ENCODE measurements at regions not wholly inside any gene's neighbourhood (a gene's known extent, or its start where the extent isn't known, plus 50 kb on each side); places are given as distances from the start of the nearest gene placed in this dataset.

- DNase-seq = no peak
- ChIA-PET POLR2A (no interaction called here), CTCF (no interaction called here)
- Mint-ChIP-seq H3K4me1 (no peaks in the 10 kb centered on the region), H3K4me3 (no peak overlapping the region), H3K9me3 (no peaks in the 10 kb centered on the region), H3K36me3 (ENCODE audit: low read depth) (no peaks in the 10 kb centered on the region), H3K27ac (no peak overlapping the region), H3K27me3 (peaks cover 10% of the 10 kb centered on the region)
Observed at GRCh38 chr7:96546426-96546825, 163.2 kb downstream of the SEM1 start.

- ChIA-PET POLR2A (no interaction called here), CTCF (no interaction called here)
- Mint-ChIP-seq H3K27ac (no peak overlapping the region), H3K4me1 (no peaks in the 10 kb centered on the region), H3K36me3 (ENCODE audit: low read depth) (no peaks in the 10 kb centered on the region), H3K27me3 (peaks cover 11% of the 10 kb centered on the region), H3K9me3 (no peaks in the 10 kb centered on the region), H3K4me3 (no peak overlapping the region)
- DNase-seq = no peak
Observed at GRCh38 chr7:96539471-96539870, 170.2 kb downstream of the SEM1 start.

GRCh38 chr7:96538632-96539031, 171.0 kb downstream of the SEM1 start:
- H3K36me3 Mint-ChIP-seq (ENCODE audit: low read depth) = no peaks in the 10 kb centered on the region
- no peaks in the 10 kb centered on the region for H3K4me1 Mint-ChIP-seq
- ChIA-PET CTCF (no interaction called here), POLR2A (no interaction called here)
- DNase-seq = no peak
- H3K27ac Mint-ChIP-seq = no peak overlapping the region
- H3K9me3 Mint-ChIP-seq = no peaks in the 10 kb centered on the region
- peaks cover 13% of the 10 kb centered on the region for H3K27me3 Mint-ChIP-seq
- H3K4me3 Mint-ChIP-seq = no peak overlapping the region

DNA sequence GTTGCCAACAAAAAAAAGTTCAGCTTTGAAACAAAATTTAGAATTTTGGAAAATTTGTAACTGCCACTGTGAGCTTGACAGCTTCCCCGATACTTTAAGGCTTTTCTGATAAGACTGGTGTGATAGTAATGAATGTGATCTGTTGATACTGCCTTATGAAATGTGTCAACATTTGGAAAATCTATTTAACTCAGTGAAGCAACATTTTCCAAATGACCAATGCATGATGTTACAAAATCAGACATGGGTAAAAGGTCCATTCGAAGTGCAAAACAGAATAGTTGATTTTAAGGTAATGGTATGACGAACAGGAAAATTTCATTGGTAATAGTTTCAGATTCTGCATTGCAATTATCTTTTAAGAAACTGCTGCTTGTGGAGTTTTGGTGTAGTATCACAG, 175.4 kb downstream of the SEM1 start:
- POLR2A ChIA-PET = no interaction called here
- H3K27ac Mint-ChIP-seq = no peak overlapping the region
- H3K36me3 Mint-ChIP-seq (ENCODE audit: low read depth) = no peaks in the 10 kb centered on the region
- DNase-seq = no peak
- no peaks in the 10 kb centered on the region for H3K9me3 Mint-ChIP-seq
- H3K4me1 Mint-ChIP-seq = no peaks in the 10 kb centered on the region
- H3K4me3 Mint-ChIP-seq = no peak overlapping the region
- CTCF ChIA-PET = no interaction called here
- H3K27me3 Mint-ChIP-seq = peaks cover 26% of the 10 kb centered on the region

- Mint-ChIP-seq H3K27me3 (peaks cover 22% of the 10 kb centered on the region), H3K4me1 (no peaks in the 10 kb centered on the region), H3K36me3 (ENCODE audit: low read depth) (no peaks in the 10 kb centered on the region), H3K9me3 (no peaks in the 10 kb centered on the region), H3K27ac (no peak overlapping the region), H3K4me3 (no peak overlapping the region)
- ChIA-PET CTCF (no interaction called here), POLR2A (no interaction called here)
- DNase-seq = no peak
Observed at GRCh38 chr7:96532428-96532935, 177.2 kb downstream of the SEM1 start.

GRCh38 chr7:96531331-96531730, 178.3 kb downstream of the SEM1 start:
- DNase-seq = no peak
- Mint-ChIP-seq H3K27ac (no peak overlapping the region), H3K4me1 (no peaks in the 10 kb centered on the region), H3K9me3 (no peaks in the 10 kb centered on the region), H3K27me3 (peaks cover 20% of the 10 kb centered on the region), H3K4me3 (no peak overlapping the region), H3K36me3 (ENCODE audit: low read depth) (no peaks in the 10 kb centered on the region)
- POLR2A ChIA-PET = no interaction called here
- CTCF ChIA-PET = interaction anchor here (0.9 kb wide), 1 partner anchor 11 kb away, joined by 4 read pairs; no protein-coding TSS in a partner anchor

DNA sequence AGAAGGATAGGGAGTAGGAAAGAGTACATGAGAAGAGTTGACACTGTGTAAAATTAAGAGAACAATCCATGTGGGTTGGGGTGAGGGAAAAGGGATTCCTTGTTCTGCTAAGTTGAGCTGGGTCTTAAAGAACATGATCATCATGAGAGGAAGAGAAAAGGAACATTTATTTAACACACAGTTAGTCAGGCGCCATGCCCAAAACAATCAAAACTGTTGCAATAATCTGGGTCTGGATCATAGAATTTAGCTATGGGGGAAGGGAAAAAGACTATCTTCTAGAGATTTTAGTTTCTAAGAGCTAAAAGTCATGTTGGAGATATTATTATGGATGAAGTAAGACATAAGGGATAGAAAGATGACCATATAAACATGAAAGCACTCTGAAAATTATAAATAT, 178.9 kb downstream of the SEM1 start:
- Mint-ChIP-seq H3K4me1 (no peaks in the 10 kb centered on the region), H3K4me3 (no peak overlapping the region), H3K9me3 (no peaks in the 10 kb centered on the region), H3K36me3 (ENCODE audit: low read depth) (no peaks in the 10 kb centered on the region), H3K27me3 (peaks cover 16% of the 10 kb centered on the region), H3K27ac (no peak overlapping the region)
- ChIA-PET POLR2A (no interaction called here), CTCF (interaction anchor here (0.9 kb wide), 1 partner anchor 10 kb away, joined by 4 read pairs; no protein-coding TSS in a partner anchor)
- DNase-seq = no peak

GRCh38 chr7:96527133-96527827, 182.4 kb downstream of the SEM1 start:
- Mint-ChIP-seq H3K27me3 (peaks cover 19% of the 10 kb centered on the region), H3K27ac (no peak overlapping the region), H3K4me3 (no peak overlapping the region), H3K4me1 (no peaks in the 10 kb centered on the region), H3K9me3 (no peaks in the 10 kb centered on the region), H3K36me3 (ENCODE audit: low read depth) (no peaks in the 10 kb centered on the region)
- DNase-seq = no peak
- ChIA-PET POLR2A (no interaction called here), CTCF (interaction anchor here (0.6 kb wide), 1 partner anchor 72 kb away, joined by 3 read pairs; no protein-coding TSS in a partner anchor)

DNA sequence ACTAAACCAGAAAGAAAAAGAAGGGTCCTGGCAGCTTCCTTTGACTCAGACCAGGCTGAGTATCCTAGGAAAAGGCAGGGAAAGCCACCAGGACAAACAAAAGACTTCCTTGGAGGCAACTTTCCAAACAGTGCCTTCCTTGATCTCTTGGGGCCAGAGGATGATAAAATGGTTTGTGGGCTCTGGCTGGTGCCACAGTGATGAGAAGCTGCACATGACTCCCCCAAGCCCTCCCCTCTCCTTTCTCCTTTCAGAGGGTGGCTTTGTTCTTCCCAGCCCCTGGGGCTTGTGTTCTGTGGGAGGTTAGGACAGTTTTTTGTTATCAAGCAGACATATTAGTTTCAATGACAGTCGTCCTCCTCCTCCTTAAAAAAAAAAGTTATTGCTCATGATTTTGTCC, 183.2 kb downstream of the SEM1 start:
- no peaks in the 10 kb centered on the region for H3K9me3 Mint-ChIP-seq
- no peak overlapping the region for H3K27ac Mint-ChIP-seq
- DNase-seq = no peak
- CTCF ChIA-PET = interaction anchor here (0.6 kb wide), 1 partner anchor 71 kb away, joined by 3 read pairs; no protein-coding TSS in a partner anchor
- H3K4me3 Mint-ChIP-seq = no peak overlapping the region
- POLR2A ChIA-PET = no interaction called here
- H3K27me3 Mint-ChIP-seq = peaks cover 19% of the 10 kb centered on the region
- H3K36me3 Mint-ChIP-seq (ENCODE audit: low read depth) = no peaks in the 10 kb centered on the region
- H3K4me1 Mint-ChIP-seq = no peaks in the 10 kb centered on the region

- H3K4me3 Mint-ChIP-seq = no peak overlapping the region
- H3K36me3 Mint-ChIP-seq (ENCODE audit: low read depth) = no peaks in the 10 kb centered on the region
- POLR2A ChIA-PET = no interaction called here
- H3K4me1 Mint-ChIP-seq = no peaks in the 10 kb centered on the region
- no peaks in the 10 kb centered on the region for H3K9me3 Mint-ChIP-seq
- H3K27ac Mint-ChIP-seq = no peak overlapping the region
- DNase-seq = no peak
- CTCF ChIA-PET = interaction anchor here (1.0 kb wide), 1 partner anchor 10 kb away, joined by 4 read pairs; no protein-coding TSS in a partner anchor
- H3K27me3 Mint-ChIP-seq = peaks cover 21% of the 10 kb centered on the region
Observed at GRCh38 chr7:96521068-96521894, 188.4 kb downstream of the SEM1 start.

DNA sequence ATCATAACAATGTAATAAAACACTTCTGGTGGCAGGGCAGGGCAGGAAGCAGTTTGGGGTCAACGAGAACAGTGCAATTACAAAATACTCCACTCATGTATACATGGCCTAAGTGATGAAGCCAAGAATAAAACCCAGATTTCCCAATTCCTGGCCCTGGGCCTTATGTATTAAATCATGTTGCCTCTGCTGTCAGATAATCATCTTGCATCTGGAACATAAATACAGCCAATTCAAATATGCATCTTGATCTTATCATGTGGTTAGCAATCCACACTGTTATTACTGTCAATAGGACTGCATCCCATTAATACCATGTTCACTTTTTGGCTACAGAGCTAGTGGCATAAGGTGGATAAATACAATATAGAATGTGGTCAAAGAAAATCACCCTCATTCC, 186.5 kb upstream of the SLC25A13 start:
- Mint-ChIP-seq H3K4me1 (no peaks in the 10 kb centered on the region), H3K27ac (no peak overlapping the region), H3K36me3 (ENCODE audit: low read depth) (no peaks in the 10 kb centered on the region), H3K9me3 (no peaks in the 10 kb centered on the region), H3K4me3 (no peak overlapping the region), H3K27me3 (peaks cover 21% of the 10 kb centered on the region)
- POLR2A ChIA-PET = no interaction called here
- DNase-seq = no peak
- CTCF ChIA-PET = interaction anchor here (0.6 kb wide), 1 partner anchor 45 kb away, joined by 7 read pairs; no protein-coding TSS in a partner anchor

- no peaks in the 10 kb centered on the region for H3K4me1 Mint-ChIP-seq
- DNase-seq = no peak
- no peaks in the 10 kb centered on the region for H3K9me3 Mint-ChIP-seq
- ChIA-PET CTCF (no interaction called here), POLR2A (no interaction called here)
- no peak overlapping the region for H3K27ac Mint-ChIP-seq
- peaks cover 7% of the 10 kb centered on the region for H3K27me3 Mint-ChIP-seq
- H3K4me3 Mint-ChIP-seq = no peak overlapping the region
- no peaks in the 10 kb centered on the region for H3K36me3 Mint-ChIP-seq (ENCODE audit: low read depth)
Observed at GRCh38 chr7:96503597-96503996, 181.7 kb upstream of the SLC25A13 start.

- Mint-ChIP-seq H3K4me1 (no peaks in the 10 kb centered on the region), H3K4me3 (no peak overlapping the region), H3K36me3 (ENCODE audit: low read depth) (no peaks in the 10 kb centered on the region), H3K27me3 (peaks cover 4% of the 10 kb centered on the region), H3K27ac (no peak overlapping the region), H3K9me3 (no peaks in the 10 kb centered on the region)
- ChIA-PET CTCF (no interaction called here), POLR2A (no interaction called here)
- DNase-seq = no peak
Observed at GRCh38 chr7:96501318-96501717, 179.4 kb upstream of the SLC25A13 start.
